ENCODE measurements at regions not wholly inside any gene's neighbourhood (a gene's known extent, or its start where the extent isn't known, plus 50 kb on each side); places are given as distances from the start of the nearest gene placed in this dataset.
"Not testable (repeated sequence)": the region's sequence is repeated elsewhere in the genome, so short reads cannot be mapped to it uniquely, and the experiment has no call there.

DNA sequence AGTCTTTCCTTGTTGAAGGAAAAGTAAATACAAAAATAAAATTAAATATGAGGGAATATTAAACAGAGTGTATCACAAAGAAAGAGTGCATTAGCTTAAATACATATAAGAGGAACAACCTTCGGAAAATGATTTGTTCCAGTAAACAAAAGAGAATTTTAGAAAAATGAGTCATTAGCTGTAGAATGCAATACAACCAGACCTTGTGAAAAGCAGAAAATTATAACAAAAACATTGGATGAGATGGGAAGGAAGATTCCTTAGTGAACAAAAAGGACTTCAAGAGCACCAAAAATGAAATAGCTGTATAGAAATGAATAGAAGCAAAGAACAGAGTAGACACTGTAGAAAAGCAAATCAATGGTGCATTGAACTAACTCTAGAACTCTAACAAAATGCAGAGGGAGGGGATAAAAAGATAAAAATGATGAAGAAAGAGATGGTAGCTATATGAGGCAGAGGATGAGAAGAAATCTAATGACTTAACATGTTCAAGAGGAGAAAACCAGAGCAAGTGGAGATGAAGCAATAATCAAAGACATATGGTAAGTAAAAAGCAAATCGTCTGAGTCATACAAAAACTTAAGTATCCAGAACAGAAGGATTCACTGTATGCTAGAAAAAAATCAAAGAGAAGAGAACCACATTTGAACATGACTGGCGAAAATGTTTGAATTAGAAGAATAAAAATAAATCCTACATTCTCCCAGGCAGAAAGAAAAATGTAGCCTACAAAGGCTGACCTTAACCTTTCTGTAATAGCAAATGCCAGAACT is 190.5 kb downstream of the TMEM26 start:
- DNase-seq = no peak

DNA sequence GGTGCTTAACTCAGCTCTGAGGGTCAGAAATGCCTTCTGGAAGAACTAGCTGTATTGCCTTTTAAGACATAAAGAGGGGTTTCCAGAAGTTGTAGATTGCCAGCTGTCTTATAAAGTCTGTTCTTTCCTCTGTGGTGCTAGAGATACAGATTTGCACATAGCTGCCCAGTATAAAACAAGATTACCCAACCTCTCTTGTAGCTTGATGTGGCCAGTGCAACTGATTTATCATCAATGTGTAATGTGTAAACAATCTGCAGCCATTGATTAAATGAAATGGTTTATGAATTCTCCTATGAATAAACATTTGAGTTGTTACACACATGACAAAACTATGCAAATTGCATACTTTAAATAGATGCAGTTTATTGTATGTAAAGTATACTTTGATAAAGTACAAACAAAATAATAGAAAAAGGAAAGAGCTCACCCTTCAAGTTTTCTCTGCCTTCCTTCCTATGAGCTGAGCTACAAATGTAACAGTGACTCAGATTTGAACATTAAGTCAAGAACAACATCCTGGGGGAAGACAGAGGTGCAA is 195.2 kb downstream of the TMEM26 start:
- DNase-seq = no peak

DNA sequence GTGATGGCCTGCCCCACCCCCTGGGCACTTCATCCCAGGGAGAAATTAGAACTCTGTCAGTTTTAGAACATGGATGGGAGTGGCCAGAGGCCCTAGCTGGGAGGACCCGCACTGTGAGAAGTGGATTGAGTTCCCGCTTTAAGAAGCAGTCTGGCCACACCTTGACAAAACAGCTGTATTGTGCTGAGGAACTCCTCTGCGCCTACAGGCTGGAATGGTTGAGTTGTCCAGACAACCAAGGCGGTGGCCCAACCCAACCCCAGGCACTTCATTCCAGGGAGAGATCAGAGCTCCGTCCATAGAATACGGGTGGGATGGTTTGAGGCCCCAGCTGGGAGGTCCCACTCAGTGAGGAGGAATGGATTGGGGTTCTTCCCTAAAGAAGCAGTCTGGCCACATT is 196.0 kb downstream of the TMEM26 start:
- no peak for DNase-seq

DNA sequence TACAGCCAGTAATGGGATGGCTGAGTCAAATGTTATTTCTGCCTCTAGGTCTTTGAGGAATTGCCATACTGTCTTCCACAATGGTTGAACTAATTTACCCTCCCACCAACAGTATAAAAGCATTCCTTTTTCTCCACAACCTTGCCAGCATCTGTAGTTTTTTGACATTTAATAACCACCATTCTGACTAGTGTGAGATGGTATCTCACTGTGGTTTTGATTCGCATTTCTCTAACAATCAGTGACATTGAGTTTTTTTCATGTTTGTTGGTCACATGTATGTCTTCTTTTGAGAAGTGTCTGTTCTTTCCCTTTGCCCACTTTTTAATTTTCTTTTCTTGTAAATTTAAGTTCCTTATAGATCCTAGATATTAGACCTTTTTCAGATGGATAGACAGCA is 200.9 kb downstream of the TMEM26 start:
- not testable (repeated sequence) for DNase-seq

DNA sequence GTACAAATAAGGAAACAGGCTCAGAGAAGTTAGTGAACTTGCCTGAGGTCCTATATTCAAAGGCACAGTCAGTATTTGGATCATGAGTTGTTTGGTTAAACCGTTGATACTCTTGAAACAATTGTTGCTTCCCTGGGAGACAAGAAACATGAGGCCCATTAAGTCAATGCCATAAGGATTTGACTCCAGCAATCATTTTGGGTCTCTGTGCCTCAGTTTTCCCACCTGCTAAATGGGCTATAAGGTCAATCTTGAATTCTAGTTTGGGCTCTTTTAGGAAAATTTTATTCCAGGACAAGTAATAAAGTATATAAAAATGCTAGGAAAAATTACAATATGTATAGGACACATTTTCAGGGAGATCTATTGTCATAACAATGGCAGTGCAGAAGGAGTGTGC is 202.1 kb downstream of the TMEM26 start:
- DNase-seq = no peak

DNA sequence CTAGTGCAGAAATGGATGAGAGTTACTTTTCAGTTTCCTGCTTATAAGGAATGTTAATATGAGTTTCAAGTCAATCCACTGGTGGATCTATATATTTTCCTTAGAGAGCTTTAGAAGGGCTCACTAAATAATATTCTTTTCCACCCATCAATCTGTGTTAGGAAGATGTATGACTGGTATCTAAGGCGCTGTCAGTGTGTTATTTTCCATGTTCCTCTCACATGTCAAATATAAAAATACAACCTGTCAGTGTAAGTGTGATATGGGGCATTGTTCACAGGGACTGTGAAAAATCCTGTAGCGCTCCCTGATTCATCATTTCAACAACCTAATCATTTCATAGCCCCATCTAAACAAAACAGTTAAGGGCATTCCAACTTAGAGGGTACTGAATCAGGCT is 203.1 kb downstream of the TMEM26 start:
- DNase-seq = no peak

DNA sequence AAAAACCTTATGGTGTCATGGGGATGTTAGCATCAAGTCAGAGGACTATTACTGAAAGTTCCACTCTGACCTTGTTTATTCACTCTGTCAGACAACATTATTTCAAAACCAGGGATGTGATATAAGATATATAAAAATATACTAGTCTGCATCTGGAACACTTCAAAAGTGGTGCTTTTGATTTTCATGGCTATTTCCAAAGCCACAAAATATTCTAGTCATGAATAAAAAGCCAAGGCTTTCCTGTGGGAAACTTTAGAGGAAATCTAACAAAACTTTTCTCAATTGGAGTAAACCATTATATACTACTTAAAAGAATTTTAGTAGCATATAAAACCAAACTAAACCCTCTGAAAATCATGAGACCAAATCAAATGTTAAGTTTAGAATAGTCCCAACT is 205.2 kb downstream of the TMEM26 start:
- no peak for DNase-seq

DNA sequence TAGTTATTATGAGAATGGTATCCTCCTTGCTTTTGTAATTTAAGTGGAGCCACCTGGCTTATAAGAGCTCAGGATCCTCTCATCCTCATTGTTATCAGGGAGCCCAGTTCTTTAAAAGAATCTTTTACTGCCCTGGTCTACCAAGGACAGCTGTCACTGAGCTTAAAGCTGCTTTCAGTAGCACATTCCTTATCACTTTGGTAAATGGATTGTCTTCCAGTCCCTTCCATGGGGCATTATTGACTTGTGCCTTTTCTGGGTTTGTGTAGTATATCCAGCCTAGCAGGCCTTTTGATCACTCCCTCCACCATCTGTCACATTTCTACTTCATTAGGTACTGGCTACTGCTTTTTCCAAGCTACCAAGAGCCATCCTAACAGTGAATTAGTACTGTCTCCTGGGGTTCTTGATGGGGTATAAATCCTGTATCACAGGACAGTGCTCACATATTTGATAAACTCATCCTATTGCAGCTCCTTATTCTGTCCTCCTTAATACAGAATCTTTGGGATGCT is 208.9 kb downstream of the TMEM26 start:
- no peak for DNase-seq

DNA sequence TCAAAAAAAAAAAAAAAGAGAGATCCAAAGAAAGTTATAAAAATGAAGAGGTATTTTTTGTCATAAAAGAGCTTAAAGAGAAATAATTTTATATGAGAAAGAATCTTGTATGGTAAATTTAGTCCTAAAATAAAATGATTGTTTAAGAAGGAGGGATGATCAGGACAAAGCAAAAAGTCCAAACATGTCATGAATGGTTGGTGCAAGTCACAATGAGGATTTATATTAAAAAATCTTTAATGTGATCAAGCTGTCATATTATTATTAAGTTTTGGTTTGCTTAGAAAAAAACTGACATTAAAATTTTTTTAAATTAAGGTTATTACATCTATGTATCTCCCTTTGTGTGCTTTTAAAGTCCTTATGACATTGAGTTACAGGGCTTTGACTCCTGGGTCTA is 220.4 kb downstream of the TMEM26 start:
- DNase-seq = no peak

DNA sequence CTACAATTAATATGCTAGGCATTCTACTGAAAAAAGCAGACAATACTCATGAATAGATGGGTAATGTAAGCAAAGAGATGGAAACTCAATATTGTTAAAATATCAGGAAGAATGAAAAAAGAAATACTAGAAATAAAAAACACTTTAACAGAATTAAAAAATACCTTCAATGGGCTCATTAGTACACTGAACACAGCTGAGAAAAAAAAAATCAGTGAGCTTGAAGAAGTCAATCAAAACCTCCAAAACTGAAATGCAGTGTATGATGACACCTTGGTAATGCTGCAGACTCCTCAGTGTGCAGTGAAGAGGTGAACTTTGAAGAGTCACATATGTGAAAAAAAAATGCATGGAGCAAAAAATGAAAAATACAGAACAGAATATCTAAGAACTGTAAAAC is 227.2 kb downstream of the TMEM26 start:
- DNase-seq = no peak

DNA sequence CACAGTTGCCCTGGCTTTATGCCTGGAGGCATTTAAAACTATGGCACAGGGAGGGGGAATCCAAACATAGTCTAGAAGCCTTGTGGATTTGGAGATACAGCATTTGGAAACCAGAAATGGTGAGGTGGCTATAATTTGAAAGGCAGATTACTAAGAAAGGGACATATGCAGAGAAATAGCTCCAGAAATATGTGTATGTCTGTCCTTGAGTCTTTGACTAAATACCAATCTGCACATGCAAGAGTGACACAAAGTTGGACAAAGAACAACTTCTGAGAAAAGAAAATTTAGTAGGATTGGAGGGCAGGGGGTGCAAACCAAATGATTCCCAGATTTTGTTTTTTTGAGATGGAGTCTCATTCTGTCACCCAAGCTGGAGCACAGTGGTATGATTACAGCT is 229.6 kb downstream of the TMEM26 start:
- no peak for DNase-seq

DNA sequence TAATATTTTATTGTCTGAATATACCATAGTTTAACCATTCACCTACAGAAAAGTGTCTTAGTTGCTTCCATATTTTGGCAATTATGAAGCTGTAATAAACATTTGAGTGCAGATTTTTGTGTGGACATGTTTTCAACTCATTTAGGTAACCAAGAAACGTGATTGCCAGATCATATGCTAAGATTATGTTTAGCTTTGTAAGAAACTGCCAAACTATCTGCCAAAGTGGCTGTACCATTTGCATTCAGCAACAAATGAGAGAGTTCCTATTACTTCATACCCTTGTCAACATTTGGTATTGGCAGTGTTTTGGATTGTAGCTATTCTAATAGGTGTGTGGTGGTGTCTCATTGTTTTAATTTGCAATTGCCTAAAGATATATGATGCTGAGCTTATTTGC is 233.5 kb downstream of the TMEM26 start:
- DNase-seq = no peak

DNA sequence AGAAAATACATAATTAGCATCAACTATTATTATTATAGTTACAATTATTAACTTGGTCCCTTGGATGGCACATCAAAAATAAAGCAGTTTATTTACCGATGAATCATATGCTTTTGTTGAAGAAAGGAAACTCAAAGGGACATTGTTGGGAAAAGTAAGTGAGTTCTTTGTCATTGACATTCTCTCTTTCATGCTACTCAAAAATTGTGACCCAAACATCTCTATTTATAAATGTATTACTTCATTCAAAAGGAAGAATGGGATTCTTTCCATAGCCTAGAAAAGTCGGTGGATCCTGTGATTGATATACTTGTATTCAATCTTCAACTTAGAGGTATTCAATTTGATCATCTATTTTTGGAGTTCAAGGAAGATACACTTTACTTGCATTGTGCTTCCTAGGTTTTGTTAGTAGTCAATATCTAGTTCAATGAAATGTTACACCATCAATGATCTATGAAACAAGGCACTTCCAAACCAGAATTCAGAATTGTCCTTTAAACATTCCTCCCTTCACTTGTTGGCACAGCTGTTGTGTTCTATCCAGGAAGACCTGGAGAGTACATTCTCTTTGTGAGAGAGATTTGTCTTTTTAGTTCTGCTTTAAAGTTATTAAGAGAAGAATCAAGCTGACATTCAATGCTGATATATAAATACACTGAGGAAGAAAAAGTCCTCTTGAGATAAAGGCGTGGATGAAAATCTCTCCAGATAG is 235.2 kb downstream of the TMEM26 start:
- no peak for DNase-seq

DNA sequence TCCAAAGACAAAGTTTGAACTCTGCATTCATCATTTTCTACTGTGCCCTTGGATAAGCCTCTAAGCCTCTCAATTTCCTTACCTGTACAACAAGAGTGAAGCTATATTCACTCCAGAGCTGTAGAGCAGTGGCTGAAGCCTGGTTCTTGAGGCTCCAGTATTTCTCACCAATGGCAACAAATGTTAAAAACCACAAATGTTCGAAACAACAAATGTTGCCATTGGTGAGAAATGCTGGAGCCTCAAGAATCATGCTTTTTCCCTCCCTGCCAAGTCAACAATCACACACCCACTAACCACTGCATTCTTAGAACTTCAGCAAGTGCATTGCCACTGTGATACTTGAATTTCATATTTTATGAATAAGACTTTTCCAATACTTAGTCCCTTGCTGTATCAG is 237.9 kb downstream of the TMEM26 start:
- DNase-seq = no peak

DNA sequence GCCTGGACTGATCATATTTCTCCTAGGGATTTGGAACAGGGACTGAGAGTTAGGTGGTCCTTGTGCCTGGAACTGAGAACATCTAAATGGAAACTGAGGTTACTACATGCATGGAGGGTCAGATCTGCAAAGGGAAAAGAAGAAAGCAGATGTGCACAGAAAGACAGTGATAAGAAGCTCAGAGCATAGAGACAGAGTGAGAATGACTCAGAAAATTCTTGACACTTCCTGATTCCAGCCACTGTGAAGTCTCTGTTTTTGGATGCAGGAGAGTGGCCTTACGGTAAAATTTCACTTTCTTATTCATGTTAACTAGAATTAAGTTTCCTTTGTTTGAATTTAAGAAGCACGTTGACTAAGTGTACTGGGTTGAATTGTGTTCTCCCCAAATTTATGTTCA is 241.7 kb downstream of the TMEM26 start:
- DNase-seq = no peak

DNA sequence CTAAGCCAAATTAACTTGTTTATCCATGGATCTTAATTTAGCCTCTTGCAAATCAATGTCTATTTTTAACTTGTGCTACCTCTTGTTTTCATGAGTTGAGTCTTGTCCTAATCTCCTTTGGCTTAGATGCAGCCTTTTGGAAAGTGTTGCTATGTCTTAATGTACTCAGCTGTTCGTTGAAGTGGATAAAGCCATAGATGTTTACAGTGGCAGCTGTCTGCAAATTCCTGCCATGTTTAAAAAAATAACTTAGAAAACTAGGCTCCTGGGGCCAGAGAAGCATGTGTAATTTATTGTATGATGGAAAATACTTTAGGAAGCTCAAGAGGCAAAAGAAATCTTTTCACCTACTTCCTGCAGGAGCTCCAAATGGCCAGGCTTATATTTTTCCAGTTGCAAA is 253.1 kb upstream of the RHOBTB1 start:
- DNase-seq = no peak

DNA sequence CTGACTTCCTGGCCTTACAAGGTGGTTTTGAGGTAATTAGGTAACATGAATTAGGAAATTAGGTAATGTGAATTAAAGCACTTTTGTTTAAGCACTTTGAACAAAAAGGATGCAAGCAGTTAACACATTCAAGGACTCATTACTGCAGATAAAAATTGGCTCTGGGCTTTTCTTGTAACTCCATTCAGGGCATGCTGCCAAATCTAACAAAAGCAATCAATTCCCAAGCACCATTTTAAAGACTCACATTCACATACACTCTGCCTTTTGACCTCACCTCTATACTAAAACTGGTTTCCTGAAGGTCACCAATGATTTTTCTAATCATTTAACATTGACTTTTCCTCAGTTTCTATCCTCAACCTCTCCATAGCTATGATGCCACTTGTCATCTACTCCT is 251.2 kb upstream of the RHOBTB1 start:
- no peak for DNase-seq

DNA sequence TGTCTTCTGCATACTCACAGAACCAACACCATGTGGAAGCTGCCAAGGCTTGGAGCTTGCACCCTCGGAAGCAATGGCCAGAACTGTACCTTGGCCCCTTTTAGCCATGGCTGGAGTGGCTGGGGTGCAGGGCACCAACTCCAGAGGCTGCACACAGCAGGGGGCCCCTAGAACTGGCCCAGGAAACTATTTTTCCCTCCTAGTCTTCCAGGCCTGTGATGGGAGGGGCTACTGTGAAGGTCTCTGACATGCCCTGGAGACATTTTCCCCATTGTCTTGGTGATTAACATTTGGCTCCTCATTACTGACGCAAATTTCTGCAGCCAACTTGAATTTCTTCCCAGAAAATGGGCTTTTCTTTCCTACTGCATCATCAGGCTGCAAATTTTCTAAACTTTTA is 248.6 kb upstream of the RHOBTB1 start:
- DNase-seq = not testable (repeated sequence)

DNA sequence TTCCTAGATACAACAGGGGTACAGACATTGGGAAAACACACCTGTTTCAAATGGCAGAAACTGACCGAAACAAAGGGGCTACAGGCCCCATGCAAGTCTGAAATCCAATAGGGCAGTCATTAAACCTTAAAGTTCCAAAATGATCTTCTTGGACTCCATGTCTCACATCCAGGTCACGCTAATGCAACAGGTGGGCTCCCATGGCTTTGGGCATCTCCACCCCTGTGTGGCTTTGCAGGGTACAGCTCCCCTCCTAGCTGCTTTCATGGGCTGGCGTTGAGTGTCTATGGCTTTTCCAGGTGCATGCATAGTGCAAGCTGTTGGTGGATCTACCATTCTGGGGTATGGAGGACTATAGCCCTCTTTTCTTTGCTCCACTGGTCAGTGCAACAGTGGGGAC is 248.1 kb upstream of the RHOBTB1 start:
- no peak for DNase-seq

DNA sequence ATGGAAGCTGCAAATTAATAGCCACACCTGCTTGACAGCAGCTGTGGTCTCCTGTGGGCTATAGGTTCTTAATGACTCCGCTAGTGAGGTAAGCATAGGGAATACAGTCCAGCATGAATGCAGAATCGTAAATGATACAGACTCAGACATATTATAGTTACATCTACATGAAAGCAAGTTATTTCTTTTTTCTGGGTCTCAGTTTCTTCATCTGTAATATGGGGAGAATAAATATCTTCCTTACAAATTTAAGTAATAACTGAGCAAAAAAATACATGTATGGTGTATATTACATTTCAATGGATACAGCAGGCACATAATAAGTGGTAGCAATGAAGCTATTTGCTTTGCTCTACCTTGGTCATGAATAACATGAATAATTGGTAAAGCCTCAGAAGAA is 245.9 kb upstream of the RHOBTB1 start:
- no peak for DNase-seq

DNA sequence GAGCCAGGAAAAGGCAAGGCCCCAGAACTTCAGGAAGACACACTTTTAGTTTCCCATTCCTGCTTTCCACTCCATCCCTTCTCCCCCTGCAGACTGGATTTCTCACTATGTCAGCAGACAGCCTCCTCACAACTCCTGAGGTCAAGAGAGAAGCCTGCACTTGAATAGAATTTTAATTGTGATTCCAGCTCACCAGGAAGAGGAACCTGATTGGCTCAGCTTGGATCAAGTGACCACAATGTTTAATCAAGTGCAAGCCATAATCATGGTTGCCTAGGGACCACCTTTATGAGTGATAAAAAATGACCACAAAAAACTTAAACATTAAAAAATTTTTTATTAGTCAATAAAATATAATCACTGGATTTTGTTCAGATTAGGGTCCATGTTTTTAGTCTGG is 244.7 kb upstream of the RHOBTB1 start:
- DNase-seq = no peak

DNA sequence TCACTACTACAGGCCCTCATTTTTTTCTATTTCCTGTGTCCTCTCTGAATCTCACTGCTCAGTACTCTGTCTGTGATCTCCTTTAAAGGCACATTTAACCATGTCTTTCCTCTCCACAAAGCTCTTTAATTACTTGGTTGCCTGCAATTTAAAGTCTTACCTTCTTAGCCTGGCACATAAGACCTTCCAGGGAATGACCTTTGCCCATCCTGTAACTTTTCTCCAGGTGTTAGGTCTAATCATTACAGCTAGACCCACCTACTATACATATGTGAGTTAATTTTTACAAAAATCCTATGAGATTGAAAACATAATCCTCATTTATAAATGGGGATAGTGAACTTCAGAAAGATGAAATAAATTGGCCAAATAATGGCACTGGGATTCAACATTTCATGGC is 244.1 kb upstream of the RHOBTB1 start:
- DNase-seq = no peak

DNA sequence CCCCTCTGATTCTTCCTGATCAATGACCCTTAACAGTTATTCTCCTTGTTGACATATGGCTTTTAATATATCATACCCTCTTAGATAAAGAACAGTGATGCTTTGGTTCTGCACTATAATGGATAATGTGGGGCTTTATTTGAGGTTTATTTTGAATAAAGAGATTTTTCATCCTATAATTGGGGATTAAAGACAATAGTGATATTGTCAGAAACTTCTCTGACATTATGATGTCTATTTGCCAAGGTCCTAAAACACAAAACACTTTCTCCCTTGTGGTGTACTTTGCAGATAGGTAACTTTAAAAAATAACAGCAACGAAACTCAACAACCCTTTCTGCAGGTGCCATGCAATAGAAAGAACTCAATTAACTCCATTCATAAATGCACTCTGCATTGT is 243.6 kb upstream of the RHOBTB1 start:
- no peak for DNase-seq

DNA sequence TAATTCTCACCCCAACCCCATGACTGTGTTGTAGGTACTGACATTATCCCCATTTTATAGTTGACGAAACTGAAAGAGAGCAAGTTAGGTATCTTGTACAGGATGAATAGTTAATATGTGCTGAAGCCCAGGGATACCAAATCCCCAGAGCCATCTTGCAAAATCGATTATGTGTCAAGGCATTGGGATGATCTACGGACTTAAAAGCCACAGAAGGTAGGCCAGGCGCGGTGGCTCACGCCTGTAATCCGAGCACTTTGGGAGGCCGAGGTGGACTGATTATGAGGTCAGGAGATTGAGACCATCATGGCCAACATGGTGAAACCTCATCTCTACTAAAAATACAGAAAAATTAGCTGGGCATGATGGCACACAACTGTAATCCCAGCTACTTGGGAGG is 242.4 kb upstream of the RHOBTB1 start:
- no peak for DNase-seq
